GM19240 (cell line): ENCODE measurements at regions not wholly inside any gene's neighbourhood (a gene's known extent, or its start where the extent isn't known, plus 50 kb on each side); places are given as distances from the start of the nearest gene placed in this dataset.

Experiments
- DNase-seq: peaks from one replicate; pipeline ENCODE4 v3.0.0; 2011; ENCODE audit warnings: low spot score; ENCODE audit not compliant: insufficient read length

DNA sequence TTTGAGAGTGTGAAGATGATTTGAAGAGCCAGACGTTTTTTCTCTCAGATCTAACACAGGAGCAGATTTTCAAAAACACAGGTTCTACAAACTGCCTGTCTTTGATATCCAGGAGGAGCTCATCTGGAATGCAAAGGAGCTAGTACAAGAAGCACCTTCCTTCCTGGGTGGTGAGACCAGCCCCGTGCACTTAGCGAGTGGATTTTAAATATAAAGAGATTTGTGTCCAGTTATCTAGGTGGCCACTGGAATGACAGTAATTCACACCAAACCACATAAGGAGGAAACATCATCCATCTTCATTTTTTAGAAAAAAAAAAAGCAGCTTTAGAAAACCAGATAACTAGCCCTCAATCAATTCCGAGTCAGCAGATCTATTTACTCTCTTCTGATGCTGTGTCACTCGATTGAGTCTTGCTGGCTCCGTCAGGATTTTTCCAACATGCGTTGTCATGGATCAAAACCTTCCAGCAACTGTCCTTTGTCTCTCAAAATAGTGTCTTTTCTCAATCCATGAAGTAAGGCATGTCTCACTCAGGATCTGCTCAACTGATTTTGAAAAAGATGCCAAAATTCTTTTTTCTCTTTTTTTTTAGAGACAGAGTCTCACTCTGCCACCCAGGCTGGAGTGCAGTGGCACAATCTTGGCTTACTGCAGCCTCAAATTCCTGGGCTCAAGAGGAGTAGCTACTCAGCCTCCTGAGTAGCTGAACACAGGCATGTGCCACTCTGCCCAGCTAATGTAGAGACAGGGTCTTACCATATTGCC lies 451.2 kb upstream of the PSMD7 start:
- no peak for DNase-seq

- no peak for DNase-seq
Measured at GRCh38 chr16:73840728-73841127, 455.9 kb upstream of the PSMD7 start.

DNA sequence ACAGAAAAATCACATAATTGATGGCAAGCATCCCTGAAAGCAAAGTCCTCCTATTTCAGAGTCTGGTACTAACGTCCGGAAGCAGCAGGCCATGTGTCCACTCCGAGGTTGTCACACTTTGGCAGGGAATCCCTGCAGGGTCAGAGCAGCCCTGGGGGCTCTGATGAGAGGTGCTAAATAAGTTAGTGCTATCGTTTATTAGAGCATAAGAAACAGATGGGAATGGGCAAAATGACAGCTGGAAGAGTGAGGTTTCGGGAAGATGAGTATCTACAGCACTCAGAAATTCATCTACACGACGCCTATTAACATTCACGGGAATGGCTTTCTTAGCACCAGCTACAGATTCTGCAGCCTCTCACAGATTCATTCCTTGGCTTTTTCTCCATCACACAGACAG lies 465.4 kb upstream of the PSMD7 start:
- DNase-seq = no peak

- DNase-seq = no peak
Measured at GRCh38 chr16:73823205-73823849, 473.3 kb upstream of the PSMD7 start.

GRCh38 chr16:73817526-73818324 lies 478.9 kb upstream of the PSMD7 start:
- DNase-seq = no peak

DNA sequence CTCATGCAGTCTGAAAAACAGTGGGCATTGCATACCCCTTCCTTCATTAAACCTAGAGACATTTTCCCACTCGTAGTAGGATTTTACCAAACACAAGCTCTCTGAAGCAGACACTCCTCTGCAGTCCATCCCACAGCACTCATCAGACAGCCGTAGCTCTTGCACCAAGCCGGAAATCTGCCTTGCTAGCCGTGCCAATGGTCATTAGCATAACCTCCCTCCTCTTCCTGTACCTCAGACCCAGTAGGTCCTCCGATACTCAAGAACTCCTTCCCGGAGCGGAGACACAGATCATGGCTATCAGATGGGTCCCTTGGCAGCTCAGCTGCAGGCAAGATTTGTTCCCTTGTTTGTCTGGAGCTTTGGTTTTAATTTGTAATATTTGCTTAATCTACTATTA lies 483.1 kb upstream of the PSMD7 start:
- DNase-seq = no peak

DNA sequence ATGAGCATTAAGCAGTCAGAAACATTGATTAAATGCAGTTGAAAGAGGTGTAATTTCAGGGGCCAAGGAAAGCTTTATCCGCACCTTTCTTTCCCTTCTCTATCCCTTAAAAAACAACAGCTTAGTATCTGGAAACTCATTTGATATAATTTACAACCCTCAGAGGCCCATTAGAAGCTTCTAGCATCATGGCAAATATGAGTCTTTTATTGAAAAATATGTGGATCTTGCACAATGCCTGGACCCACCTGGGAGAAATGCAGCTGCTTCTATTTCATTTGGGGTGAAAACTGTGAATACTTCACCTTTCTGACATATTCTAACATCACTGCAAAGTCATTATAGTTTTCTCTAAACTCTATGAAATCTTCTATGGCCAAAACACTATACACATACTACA lies 492.2 kb upstream of the PSMD7 start:
- no peak for DNase-seq

- no peak for DNase-seq
Measured at GRCh38 chr16:73798471-73798870, 498.1 kb upstream of the PSMD7 start.

GRCh38 chr16:73797115-73797514 lies 499.5 kb upstream of the PSMD7 start:
- DNase-seq = no peak

DNA sequence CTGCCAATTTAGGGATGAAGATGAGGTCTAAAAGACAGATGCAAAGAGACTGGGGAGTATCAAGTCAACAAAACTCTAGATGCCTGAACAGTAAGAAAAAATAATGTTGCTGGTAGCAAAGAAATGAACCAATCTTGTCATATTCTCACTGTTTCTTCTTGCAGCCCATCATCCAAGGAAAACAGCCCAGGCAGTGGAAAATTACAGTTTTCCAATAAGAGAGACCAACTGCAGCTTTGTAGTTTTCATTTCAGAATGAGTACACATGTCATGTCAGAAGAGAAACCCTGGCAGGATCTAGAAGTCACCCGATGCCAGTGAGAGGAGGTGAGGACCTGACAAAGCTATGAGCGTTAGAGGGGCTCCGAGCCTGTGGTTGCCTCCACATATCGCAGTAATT lies 500.4 kb upstream of the PSMD7 start:
- no peak for DNase-seq

DNA sequence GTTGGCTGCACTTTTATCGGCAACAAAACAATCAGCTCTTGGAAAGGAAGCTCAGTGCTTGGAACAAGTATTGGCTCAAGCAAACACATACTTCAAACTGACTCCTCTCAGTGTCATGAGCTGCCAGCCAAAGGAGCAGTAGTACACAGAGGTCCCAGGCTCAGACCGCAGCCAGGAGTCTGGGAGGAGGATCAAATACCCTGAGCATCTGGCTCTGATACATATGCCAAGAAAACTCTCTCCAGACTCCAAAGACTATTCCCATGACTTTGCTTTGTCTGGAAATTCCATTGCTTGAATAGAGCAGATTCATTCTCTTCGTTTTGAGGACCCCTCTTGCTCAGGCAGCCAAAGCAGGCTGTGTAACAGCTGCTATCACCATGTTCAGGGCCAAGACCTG lies 501.6 kb upstream of the PSMD7 start:
- no peak for DNase-seq

DNA sequence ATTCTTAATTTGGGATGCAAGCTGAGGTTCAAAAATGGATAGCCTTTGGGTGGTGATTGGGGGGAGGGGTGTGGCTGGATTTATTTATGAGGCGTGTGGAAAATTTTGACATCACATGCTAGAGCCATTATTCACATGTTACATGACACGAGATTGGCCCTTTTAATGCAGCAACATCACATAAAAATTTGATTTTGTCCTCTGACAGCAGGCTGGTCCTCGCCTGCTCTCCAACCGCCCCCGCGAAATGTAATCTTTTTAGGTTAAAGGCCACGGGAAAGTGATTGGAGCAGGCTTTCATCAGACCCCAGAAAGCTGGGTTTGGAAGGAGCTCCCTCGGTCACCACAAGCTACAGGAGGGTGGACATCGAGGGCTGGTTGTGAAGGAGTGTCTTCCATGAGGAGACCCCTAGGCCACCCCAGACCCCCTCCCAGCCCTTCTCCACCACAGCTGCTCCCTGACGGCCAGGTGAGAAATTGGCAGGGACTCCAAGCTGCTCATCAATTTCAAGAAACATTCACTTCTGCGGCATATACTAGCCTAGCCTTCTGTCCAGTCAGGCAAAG lies 502.7 kb upstream of the PSMD7 start:
- DNase-seq = no peak

GRCh38 chr16:73793260-73793659 lies 503.4 kb upstream of the PSMD7 start:
- no peak for DNase-seq

GRCh38 chr16:73792199-73793020 lies 504.2 kb upstream of the PSMD7 start:
- DNase-seq = no peak

DNA sequence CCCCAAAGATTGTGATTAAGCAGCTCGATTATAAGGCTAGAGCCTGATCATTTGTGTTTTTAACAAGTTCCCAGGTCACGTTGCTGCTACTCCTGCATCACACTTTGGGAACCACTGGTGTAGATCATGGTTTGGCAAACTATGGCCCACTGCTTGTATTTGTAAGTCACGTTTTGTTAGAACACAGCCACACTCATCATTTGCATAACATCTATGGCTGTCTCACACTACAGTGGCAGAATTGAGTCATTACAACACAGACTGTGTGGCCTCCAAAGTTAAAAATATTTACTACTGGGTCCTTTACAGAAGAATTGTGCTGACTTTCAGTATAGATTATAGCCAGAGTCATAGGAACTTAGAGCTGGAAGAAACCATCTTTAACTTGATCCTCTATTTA lies 515.3 kb upstream of the PSMD7 start:
- no peak for DNase-seq

- DNase-seq = no peak
Measured at GRCh38 chr16:73778887-73779286, 517.7 kb upstream of the PSMD7 start.

DNA sequence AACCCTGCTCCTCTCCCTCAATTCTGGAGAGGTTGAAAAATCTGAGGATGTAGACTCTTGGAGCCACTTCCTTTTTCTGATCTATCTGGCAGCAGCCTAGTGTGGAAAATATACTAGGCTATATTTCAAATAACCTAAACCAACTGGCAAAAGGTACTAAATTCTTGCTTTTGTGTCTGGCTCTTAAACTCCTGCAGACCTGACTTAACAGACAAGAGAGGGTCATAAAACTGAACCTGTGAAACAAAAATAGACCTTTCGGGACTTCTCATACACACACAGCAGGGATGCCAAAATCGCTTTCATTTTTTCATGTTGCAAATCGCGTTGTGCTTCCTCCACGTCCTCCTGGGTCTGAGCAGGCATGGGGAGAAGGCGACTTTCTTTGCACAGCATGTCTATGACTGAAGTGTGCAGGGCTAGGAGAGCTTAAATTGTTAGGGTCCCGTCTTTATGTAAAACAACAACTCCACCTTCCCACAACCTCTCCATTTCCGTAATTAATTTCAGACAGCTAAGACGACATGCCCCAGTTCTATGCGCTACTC lies 520.7 kb upstream of the PSMD7 start:
- DNase-seq = no peak

DNA sequence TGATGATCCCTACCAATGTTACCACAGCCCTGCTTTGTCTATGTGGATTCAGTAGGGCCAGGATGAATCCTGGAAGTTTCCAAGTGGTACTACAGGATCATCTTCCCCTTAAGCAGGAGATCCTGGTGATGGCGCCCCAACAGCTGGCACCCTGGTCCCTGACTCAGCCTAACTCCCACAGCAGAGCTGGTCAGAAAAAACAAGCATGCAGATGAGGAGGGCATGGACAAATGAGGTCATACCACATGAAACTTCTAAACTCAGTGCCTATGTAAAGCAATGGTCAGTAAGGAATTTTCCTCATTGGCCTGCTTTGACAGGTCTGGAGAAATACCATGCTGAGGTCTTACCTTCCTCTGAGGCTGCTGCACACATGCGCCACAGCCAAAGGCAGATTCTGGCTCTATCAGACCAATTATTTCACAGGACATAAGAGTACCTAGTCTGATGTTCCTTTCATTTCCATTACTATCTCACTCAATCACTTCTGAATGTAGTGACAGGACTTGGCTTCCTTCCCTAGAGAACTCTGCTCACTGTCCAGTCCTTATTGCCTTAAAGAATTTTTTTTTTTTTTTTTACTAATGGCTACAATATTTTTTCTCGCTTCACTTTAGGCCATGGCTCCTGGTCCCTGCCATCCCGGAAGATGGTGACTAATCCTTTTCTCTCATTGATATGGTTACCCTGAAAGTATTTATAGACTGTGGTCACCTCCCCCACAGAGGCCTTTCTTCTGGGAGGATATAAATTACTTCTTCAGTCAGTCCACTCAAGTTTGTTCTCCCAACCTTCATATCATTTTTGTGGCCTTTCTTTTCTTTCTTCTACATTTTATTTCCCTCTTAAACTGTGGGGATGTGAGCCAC lies 525.2 kb upstream of the PSMD7 start:
- no peak for DNase-seq

GRCh38 chr16:73768786-73769203 lies 527.8 kb upstream of the PSMD7 start:
- DNase-seq = no peak

DNA sequence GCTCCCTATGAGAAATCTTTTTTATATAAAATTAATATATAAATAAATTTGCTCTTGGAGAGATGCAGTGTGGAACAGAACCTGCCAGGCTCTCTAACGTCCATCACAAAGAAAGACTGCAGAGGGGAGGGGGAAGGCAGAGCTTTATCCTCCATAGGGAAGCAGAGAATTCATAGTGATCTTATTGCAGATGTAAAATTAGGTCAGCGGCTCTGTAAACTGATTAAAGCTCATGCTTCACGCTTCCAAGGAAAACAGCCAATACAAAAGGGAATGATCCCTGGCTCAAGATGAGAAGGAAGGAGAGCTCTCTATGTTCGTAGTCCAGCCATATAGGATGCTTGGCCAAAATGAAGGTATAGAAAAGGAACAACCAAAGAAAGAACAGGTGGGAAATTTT lies 532.3 kb upstream of the PSMD7 start:
- no peak for DNase-seq
